ENCODE measurements at regions not wholly inside any gene's neighbourhood (a gene's known extent, or its start where the extent isn't known, plus 50 kb on each side); places are given as distances from the start of the nearest gene placed in this dataset.
"Not testable (repeated sequence)": the region's sequence is repeated elsewhere in the genome, so short reads cannot be mapped to it uniquely, and the experiment has no call there.

DNA sequence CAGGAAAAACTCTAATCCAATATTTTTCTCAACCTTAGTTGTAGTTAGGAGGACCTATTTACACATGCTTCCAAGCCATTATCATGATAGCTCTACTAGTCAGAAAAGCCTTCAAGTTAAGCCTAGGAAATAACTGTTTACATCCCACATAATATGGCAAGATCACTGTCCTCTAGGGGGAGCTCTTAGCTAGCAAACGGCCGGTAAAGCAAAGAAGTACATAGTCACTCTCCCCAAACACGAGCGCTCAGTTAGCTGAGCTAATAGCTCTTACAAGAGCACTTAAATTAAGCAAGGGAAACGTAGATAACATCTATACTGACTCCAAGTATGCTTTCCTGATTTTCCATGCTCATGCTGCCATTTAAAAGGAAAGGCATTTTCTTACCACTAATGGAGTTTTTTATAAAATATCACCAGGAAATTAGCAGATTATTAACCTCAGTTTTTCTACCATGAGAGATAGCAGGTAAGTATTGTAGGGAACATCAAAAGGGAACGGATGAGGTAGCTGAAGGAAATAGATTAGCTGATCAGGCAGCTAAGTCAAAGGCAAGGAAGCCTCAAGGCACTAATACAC lies 100.6 kb upstream of the PABPC3 start:
- DNase-seq (ENCODE audit: low read depth): peak; percentile 72

DNA sequence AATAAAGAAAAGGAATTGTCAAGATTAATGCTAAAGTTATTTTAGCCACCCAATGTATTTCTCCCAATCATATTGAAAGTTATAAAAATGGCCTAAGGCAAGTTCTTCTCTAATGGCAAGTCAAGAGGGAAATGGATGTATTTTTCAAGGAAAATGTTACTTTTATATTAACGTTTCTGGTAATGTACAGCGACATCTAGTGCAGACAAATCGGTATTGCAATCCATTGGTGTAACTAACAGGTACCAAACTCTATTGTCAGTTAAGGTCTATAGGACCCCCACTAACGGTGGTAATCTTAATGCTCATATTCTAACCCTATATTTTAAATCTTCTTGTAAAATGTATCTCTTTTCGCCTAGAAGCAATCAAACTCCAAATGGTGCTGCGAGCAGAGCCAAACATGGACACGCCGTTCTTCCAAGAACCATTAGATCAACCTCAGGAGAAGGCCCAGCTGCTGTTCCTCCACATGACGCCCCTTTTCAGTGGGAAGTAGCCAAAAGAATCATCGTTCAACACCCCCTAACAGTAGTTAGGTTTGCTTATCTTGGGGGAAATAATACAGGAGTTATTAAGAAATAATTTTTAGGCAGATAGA lies 98.5 kb upstream of the PABPC3 start:
- peak; percentile 23 for DNase-seq (ENCODE audit: low read depth)

DNA sequence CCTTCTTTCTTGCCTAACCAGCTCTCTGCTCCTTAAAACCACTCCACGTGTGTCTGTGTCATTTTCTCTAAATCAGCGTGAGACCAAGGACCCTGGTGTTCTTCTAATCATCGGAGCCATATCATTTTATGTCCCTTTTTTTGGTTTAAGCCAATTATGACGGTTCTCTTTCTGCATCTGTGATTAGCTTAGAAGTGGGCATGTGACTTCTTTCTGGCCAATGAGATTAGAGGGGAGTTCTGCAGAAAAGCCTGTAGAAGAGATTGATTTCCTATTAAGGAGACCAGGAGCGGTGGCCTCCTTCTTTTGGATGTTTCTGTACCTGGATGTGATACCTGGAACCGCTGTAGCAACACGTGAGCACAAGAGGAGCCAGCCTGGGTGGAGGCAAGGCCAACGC lies 97.5 kb upstream of the PABPC3 start:
- DNase-seq (ENCODE audit: low read depth): peak; percentile 4

DNA sequence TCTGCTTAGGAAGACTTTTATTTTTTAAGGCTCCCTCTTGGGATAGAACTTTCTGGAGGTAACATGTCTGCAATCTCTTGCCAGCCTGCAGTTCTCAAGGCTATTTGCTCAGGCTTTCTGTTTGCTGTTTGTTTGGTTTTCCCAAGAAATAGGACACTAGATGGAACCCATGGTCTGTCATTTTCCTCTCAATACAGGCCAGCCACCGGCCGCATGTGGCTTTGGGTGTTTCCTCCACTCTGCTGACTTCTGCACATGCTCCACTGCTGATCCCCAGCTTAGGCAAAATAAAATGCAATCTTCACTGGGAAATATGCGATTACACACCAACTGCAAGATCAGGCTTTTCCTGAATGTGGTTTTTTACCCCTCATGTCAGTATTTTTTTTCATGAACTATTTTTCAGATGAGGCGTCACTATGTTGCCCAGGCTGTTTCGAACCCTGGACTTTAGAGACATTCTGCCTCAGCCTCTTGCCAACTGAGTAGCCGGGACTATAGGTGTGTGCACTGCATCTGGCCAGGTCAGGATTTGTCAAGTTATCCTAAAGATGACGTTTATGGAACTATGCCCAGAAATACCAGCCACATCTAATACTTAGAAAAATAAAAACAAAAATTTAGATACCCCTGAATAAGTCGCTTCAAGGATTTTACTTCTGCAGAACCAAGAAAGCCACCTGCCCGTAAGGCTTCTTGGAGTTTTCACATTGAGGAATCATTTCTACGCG lies 94.3 kb upstream of the PABPC3 start:
- peak; percentile 2 for DNase-seq (ENCODE audit: low read depth)

DNA sequence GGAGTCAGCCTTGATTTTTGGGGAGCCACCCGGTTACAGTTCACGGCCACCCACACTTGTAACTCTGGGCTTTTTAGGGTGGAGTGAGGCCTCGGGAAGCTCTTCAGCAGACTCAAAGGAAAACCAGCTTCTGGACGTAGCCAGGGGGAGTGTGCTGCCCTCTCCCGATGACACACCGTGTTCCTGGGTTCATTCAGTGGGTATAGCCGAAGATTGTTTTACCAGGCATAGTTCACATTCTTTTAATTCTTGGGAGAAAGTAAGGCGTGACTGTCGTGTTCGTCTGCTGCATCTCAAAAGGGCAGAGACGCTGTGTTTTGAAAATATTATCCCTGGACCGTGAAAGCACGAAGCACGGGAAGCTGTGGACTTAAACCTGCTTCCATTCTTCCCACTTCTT lies 93.6 kb upstream of the PABPC3 start:
- DNase-seq (ENCODE audit: low read depth): peak; percentile 49

DNA sequence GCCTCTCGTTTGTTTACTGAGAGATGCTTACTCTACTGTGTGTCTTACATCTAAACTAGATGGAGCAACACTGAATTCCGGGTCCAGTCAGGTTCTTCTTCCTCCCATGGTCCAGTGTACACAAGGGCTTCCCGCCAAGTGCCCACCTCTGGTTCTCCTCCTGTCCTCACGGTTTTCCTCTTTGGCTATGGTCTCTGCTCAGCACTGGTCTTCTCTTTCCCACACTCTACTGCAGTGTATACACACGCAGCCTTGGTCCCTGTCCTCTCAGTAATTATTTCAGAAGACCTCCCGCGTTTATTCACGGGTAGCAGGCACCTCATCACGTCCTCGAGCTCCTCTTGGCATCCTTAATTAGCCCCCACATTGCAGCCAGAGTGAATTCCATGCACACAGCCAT lies 91.4 kb upstream of the PABPC3 start:
- DNase-seq (ENCODE audit: low read depth): not testable (repeated sequence)

DNA sequence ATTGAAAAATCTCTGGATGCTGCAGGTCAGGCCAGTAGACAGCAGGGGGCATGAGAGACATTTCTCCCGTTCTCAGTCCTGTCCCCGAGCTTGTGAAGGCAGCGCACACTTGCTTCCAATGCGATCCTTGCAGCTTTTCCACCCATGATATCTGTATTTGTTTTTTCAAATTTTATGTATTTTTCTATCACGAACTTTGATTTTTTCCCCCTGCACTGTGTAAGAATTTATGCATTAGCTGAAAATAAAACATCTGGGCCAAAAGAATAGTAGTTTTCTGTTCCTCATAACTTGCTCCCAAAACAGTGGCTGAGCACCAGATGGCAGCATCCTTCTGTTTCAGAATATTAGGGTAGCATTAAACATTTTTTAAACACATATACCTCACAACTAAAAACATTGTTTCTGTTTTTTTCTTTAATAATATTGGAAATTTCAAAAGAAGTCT lies 90.9 kb upstream of the PABPC3 start:
- DNase-seq (ENCODE audit: low read depth): peak; percentile 15

DNA sequence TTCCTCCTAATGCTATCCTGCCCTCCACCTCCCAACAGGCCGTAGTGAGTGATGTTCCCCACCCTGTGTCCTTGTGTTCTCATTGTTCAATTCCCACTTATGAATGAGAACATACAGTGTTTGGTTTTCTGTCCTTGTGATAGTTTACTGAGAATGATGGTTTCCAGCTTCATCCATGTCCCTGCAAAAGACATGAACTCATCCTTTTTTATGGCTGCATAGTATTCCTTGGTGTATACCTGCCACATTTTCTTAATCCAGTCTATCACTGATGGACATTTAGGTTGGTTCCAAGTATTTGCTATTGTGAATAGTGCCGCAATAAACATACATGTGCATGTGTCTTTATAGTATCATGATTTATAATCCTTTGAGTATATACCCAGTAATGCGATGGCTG lies 88.5 kb upstream of the PABPC3 start:
- not testable (repeated sequence) for DNase-seq (ENCODE audit: low read depth)

DNA sequence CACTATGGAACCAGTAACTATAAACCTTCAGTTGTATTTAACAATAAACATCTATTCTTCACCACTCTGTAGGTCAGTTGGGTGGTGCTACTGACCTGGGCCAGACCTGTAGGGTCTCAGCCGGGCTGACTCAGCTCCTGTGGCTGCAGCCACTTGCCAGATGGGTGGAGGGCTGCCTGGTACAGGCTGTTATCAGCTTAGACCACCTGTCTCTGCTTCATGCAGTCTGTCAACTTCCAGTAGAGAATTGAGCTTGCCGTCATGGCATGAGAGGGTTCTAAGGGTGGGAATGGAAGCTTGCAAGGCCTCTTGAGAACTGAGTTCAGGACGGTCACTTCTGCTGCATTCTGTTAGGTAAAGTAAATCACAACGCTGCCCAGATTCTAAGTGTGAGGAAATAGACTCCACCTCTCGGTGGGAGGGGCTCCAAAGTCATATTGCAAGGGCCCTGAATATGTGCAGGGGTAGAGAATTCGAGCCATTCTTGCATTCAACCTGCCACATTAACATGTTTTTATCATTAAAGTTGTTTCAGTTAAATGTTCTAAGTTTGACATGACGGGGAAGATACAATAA lies 81.5 kb upstream of the PABPC3 start:
- DNase-seq (ENCODE audit: low read depth): not testable (repeated sequence)

DNA sequence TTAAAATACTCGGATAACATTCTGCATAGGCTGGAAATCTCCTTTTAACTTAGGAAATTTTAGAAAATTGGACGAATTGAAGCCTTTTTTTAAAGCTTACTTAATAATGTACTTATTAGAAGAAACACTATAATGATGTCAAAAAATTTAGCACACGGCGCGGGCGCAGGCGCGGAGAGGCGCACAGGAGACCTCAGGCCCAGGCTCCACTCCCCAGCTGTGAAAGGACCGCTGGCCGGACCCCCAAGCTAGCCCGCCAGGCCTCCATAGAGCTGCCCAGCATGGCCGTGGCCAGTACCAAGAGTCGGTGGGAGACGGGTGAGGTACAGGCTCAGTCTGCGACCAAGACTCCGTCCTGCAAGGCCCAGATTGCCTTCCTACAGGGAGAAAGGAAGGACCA lies 78.8 kb upstream of the PABPC3 start:
- DNase-seq (ENCODE audit: low read depth): not testable (repeated sequence)

DNA sequence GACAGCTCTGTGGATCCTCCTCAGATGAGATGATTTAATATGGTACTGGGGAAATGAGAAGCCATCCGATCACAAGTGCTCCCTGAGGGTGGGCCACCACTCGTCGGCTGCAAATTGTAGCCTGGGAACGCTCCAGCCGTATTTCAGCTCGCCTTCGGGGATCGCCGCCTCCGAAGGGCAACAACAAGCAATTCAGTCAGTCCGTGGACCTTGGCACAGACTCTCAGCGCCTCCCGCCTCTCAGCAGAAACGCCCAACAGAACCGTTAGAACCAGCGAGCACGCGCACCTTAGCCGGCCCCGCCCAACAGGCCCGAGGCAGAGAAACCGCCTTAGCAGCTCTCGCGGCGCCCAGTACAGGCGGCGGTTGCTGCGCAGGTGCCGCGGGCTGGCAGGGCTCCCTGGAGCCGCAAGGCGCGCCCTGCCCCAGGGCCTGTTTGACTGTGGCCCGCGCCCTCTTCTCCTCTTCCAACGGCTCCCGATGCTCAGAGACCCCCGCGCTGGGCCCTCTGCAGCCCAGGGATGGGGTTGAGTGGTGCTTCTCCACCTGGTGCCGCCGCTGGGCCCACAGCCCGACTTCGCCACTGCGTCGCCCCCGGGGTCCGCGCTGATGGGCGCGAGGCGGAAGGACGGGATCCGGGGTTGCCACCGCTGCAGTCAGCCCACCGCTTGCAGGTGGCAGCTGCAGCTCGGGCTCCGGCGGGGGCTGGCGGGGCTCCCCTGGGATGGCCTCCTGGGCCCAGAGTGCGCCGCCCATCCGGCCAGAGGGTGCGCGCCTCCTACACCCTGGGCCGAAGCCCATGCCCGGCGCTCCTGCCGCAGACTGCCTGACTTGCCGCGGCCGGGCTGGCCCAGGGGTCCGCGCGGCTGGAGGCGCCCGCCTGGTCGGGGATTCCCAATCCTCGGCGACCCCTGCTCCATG lies 77.9 kb upstream of the PABPC3 start:
- DNase-seq (ENCODE audit: low read depth): not testable (repeated sequence)

DNA sequence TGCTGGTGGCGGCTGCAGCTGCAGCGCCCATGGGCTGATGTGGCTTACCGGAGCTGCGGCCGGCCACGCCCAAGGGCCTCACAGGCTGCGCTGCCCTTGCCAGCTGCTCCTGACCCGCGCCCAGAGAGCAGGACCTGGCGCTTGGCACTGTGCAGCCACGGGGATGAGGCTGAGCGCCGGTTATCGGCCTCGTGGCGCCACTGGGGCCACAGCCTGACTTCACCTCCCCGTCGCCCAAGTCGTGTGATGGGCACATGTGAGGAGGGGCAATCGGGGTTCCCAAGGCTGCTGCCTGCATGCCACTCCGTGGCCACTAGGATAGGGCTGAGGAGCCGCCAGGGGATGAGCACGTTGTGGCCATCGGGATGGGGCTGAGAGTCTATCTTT lies 77.2 kb upstream of the PABPC3 start:
- no peak for DNase-seq (ENCODE audit: low read depth)

DNA sequence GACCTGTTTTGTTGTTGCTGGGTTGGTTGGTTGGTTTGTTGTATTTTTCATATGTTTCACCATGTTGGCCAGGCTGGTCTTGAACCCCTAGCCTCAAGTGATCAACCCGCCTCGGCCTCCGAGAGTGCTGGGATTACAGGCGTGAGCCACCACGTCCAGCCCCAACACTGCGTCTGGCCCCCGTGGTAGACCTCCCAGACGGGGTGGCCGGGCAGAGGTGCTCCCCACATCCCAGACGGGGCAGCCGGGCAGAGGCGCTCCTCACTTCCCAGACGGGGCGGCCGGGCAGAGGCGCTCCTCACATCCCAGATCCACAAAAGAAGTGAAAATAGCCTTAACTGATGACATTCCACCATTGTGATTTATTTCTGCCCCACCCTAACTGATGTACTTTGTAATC lies 76.2 kb upstream of the PABPC3 start:
- DNase-seq (ENCODE audit: low read depth): not testable (repeated sequence)

DNA sequence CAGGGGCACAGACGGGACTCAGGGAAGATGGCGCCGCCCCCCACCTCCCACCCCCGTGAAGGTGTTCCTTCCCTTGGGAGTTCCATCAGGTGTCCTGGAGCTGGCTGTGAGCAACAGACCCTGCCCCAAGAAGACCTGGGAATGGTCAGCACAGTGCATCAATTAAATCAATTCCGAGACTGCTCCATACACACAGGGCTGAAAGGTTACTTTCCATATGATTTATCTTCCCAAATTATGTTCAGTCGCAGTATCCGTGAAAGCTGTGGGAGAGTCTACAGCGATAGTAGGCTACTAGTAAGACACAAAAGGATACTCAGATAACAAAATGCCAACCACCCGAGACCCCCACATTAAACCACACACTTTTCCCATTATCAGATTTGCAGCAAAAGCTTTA lies 71.8 kb upstream of the PABPC3 start:
- DNase-seq (ENCODE audit: low read depth): no peak

DNA sequence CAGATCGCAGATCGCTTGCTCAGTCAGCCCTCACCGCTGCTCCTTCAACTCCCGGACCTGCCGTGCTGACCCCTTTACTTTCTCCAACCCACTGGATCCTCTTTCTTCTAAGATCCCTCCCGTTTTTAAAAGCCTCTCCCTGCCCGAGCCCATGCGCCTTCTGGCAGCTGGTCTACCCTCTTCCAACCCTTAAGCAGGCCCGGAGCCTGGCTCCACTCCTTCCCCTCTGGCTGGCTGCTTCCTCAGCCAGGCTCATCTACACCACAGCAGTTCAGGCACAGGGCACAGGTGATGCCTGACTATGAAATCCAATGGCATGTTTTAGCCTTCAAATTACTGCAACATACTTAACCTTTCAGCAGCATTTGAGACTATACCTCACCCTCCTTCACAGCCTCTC lies 63.8 kb upstream of the PABPC3 start:
- no peak for DNase-seq (ENCODE audit: low read depth)

DNA sequence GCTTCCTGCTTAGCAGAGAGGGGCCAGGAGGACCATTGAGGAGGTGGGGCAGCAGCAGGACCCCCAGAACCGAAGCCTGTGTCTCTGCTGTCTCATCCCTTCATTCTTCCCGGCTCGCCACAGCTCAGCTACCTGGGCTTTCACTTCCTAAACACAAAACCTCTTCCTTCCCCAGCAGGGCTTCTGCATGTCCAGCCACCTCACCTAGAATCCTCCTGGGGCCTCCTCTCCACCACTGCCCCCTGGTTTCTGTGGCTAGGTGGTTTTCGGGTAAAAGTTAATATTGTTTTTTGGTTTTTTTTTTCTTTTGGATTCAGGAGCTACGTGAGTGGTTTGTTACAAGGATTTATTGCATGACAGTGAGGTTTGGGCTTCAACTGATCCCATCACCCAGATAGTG lies 61.8 kb upstream of the PABPC3 start:
- no peak for DNase-seq (ENCODE audit: low read depth)

DNA sequence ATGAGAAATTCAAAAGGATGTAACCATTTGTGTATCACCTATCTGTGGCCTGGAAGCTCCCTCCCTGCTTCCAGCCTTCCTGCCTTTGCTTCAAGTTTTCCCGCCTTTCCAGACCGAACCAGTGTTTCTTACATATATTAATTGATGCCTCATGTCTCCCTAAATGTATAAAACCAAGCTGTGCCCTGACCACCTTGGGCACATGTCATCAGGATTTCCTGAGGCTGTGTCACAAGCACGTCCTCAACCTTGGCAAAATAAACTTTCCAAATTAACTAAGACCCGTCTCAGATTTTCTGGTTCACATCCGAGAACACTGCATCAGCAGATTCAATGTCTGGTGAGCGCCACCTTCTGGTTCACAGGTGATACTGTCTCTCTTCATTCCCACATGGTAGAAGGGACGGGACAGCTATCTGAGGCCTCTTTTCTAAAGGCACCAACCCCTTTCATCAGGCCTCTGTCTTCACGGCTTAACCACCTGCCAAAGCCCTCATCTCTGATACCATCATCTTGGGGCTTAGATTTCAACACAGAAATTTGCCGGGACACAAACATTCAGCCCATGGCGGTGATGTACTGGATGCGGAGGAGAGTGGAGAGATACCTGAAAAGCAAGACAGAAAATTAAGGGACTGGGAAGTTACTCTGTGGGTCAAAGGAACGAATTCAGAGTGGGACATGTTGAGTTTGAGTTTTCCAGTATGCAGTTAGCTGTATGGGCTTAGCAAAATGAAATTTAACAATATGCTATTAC lies 58.7 kb upstream of the PABPC3 start:
- peak; percentile 44 for DNase-seq (ENCODE audit: low read depth)

DNA sequence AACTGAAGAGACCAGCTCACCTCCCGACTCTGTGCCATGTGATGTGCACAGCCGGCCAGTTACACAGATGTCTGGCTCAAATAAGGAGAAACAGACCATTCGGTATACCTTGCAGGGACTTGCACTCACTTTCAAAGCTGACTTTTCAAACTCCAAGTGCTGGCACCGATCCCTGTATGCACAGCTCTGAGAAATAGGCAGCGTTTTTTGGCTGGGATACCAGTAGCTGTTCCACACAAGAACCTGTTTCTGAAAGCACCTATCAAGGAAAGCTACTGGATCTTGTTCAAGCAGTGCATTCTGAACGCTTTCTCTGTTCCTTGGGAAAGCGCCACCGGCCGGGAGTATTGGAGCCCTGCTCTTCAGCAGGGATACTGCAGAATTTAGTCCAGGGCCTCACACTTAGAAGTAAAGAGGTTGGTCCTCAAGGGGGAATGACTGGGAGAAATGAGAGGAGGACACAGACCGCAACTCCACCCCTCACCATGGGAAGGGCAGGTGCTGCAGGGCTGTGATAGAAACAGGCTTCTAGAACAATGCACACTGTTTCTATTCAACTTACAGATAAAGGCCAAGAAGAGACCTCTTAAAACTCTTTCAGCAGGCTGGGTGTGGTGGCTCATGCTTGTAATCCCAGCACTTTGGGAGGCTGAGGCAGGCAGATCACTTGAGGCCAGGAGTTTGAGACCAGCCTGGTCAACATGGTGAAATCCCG lies 53.6 kb upstream of the PABPC3 start:
- no peak for DNase-seq (ENCODE audit: low read depth)

DNA sequence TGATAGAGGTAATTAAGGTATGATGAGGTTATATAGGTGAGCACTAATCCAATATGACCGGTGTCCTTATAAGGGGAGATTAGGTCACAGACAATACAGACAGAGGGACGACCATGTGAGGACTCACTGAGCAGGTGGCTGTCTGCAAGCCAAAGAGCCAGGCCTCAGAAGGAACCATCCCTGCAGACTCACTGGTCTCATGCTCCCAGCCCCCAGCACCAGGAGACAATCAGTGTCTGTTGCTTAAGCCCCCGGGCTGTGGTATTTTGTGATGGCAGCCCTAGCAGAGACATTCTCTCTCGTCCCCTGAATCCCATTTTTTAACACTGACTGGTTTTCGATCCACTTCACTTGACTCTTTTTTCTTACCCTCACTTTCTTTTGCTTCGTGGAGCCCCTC lies 51.9 kb upstream of the PABPC3 start:
- DNase-seq (ENCODE audit: low read depth): no peak

Data from RPMI7951 (cell line).